Endometrium (tissue), 2 donors: ENCODE measurements at regions not wholly inside any gene's neighbourhood (a gene's known extent, or its start where the extent isn't known, plus 50 kb on each side); places are given as distances from the start of the nearest gene placed in this dataset.
A peak's percentile ranks its signal among the peaks of the same experiment; 100 is the strongest.

Experiments
- FAIRE-seq: peaks from 2 replicates; lab custom pipeline; 2012; peaks lifted over from hg19 to GRCh38; lab: Jason Lieb, UNC
- donor health status: control.
- donor health status: control.

DNA sequence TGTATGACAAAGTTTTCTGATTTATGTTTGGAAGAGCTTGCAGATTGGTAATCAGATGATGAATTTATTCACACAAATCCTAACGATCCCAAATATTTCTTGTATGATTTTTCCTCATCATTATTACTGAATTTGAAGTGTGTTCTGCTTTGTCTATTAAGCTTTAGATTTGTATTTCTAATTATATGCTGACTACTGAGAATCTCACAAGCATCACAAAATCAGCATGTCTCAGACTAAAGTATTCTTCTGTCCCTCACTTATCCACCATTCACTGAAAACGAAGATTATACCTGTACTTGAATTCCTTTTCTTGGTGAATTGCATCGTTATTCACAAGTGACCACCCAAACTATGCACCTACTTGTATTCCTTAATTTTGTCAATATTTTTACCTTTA lies 796.3 kb upstream of the MAP3K7 start:
- no peak for FAIRE-seq

DNA sequence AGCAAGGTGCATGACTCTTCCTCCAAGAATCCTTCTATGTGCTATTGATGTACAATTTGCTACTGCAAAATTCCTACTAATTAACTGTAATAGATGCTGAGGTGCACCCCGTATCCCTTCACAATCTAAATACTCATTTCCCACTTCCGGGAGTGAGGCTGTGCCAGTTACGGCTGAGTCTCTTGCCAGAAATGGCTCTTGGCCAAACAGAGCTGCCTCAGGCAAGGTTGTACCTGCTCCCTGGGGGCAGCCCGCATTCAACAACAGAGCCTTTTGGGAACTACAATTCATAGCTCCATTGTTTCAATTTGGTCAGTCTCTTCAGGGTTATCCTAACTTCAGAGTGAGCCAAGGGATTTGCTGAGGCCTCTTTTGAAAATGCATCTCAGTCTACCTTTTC lies 789.8 kb upstream of the MAP3K7 start:
- FAIRE-seq: no peak

DNA sequence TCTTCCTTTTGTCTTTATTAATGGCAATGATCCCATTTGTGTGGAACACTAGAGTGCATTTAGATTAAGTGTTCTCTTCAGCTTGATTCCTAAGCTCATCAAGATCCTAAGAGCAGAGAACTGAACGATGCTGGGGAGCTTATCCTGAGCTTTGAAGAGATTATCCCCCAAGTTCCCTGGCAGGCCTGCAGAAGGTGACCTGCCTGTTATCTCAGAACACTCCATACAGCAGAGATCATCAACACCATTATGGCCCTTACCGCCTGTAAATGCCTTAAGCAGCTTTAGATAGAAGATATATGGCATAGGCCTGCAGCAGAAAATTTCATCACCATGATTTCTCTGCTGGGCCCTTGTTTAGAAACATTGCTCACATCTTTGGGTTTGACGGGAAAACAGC lies 779.9 kb upstream of the MAP3K7 start:
- FAIRE-seq: no peak

DNA sequence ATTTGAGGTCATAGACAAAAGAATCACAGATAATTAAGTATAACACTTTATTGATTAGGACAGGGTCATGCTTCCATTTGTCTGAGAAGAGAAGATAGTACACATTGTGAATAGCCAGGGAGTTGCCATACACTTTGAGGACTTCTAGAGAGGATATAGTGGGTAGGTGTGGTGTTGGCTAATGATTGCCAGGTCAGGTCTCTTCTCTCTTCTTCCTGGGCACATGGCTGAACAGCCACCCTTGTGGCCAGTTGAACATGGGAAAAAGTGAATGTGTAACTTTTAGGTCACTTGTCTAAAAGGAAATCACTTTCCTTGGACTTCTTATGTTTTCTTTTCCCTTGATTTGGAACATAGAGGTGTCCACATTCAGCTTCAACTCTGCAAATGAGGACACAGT lies 772.1 kb upstream of the MAP3K7 start:
- FAIRE-seq: no peak

DNA sequence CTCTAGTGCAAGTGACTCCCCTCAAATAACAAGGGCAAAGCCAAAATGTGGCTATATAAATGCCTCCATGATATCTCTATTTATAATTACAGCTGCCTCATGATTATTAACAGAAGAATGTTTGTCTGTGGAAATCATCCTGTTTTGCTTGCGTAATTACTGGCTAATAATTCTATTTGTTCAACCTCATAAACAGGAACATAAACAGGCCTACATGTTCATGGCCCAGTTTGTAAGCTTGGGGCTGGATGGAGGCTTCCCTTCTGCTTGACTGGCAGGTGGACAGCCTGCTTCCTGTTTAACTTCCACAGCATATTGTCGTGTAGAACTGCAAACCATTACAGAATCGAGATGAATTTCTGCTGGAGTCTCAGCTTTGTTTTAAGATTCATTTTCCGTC lies 766.0 kb upstream of the MAP3K7 start:
- peak; percentile 90 for FAIRE-seq

DNA sequence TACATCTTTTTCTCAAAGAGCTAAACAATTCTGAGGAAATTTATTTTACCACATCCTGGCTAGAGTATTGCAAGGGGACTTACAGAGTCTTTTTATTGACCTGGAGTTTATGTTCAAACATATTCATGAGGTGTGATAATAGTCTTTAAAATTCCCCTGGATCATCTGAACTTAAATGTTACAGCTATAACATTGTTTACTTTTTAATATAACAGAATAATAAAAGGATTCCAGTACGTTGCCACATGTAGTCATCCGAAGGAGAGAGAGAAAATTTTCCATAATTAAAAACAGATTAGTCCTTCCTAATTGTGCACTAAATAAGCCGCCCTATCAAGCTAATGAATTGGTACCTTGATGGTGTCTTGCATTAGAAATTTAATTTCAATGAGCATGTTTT lies 765.4 kb upstream of the MAP3K7 start:
- peak; percentile 37 for FAIRE-seq

DNA sequence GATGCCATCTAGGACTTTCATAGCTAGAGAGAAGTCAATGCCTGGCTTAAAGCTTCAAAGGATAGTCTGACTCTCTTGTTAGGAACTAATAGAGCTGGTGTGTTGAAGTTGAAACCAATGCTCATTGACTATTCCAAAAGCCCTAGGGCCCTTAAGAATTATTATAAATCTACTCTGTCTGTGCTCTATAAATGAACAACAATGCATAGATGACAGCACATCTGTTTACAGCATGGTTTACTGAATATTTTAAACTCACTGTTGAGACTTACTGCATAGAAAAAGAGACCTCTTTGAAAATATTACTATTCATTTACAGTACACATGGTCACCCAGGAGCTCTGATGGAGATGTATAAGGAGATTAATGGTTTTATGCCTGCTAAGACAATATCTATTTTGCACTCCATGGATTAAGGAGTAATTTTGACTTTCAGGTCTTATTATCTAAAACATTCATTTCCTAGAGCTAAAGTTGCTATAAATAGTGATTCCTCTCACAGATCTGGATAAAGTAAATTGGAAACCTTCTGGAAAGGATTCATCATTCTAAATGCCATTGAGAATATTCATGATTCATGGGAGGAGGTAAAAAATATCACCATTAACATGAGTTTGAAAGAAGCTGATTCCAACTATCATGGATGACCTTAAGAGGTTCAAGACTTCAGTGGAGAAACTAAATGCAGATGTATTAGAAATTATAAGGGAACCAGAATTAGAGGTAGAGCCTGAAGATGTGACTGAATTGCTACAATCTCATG lies 763.5 kb upstream of the MAP3K7 start:
- FAIRE-seq: no peak

DNA sequence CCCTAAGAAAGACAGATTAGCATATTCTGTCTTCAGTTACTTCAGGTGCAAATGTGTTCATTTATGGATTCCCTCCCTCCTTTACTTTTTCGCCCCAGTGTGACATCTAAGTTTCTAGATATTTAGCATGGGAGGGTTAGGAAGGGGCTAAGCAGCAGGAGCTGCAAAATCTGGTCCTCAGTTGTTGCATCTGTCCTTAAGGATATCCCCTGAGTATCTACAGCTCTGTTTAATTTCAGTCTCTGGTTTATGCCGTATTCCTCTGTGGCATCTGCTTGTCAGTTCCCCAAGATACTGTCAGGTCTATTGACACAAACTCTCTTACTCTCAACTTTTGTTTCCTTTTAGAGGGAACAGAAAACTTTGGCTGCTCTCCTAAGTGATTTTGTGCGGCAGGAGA lies 754.6 kb upstream of the MAP3K7 start:
- FAIRE-seq: no peak

DNA sequence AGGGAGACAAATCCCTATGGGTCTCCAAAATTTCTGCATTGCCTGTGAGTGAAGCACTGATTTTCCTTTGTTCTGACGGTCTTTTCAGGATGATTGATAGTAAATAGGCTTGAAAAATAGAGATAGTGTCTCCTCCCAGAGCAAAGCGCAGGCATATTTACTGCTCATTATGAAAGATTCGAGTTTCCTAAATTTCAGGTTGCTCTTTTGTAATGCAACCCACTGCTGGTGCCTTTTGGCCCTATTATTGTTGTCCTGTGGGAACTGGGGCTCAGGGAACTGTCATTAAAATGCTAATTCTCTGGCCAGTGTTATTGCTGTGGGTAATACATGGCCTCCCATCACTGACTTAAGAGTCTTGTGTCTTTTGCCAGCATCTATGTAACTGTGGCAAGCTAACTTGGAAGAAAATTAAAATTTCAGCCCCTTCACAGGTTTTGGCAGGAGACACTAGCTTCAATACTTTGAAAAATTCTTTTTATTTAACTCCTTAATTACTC lies 754.1 kb upstream of the MAP3K7 start:
- FAIRE-seq: no peak

DNA sequence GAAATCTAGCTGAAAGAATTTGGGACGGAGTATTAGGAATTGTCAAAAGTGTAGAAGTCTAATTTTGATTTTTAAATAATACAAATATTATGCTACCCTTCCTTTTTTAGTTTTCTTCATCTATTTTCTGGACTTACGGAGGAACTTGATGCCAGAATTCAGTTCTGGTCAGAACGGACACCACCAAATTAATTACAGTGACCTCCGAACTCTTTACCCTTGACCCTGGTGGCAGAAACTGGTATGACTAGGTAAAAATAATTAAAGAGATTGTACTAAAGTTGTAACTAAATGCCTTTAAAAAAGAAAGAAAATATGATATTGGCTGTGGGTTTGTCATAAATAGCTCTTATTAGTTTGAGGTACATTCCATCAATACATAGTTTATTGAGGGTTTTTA lies 751.1 kb upstream of the MAP3K7 start:
- no peak for FAIRE-seq

DNA sequence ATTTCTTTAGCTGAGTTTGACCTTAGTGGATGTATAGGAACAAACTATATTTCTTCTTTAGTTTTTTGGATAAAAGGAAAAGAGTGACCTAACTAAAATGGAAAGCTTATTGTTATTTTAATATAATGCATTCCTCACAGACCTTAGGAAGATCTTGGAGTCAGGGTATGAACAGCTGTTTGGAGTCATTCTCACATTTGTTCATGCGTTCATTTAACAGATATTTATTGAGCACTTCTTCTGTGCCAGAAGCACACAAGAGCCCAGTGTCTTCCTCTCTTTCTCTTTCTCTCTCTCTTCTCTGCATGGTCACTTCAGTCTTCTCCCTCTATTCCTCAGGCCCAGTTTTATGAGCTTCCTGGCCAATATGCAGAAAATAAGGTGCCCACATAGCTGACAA lies 744.0 kb upstream of the MAP3K7 start:
- no peak for FAIRE-seq

DNA sequence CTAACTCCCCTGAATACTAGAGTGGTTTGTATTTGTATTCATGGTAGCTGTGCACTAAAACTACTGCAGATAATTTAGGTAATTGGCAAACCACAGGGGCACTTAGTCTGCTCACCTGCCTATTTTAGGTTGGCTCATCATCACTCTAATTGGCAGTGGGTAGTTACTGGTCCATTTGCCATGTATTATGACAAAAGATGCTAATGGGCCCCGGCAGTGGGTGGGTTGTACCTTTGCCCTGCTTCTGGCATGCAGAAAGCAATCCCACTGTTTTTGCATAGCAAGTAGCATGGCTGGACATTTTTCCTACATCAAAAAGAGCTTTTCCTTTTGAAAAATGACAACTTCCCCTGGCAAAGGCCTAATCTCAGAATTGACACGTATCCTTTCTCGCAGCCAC lies 741.4 kb upstream of the MAP3K7 start:
- FAIRE-seq: no peak

DNA sequence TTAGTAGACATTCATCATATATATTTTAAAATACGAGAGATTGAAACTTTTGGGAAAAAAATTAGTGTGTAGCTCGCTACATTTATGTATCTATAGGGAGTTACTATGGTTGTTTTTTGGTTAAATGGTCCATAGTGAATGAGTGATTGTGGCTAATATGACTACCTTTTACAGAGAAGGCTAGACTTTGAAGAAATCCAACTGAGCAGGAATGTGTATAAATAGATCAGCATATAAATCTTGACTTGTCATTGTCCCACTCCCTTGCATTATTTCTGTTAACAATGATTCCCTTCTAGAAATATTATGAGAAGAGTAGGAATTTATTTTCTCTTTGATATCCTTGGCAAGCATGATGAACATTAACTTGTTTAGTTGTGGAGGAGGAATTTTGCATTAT lies 737.8 kb upstream of the MAP3K7 start:
- FAIRE-seq: no peak

DNA sequence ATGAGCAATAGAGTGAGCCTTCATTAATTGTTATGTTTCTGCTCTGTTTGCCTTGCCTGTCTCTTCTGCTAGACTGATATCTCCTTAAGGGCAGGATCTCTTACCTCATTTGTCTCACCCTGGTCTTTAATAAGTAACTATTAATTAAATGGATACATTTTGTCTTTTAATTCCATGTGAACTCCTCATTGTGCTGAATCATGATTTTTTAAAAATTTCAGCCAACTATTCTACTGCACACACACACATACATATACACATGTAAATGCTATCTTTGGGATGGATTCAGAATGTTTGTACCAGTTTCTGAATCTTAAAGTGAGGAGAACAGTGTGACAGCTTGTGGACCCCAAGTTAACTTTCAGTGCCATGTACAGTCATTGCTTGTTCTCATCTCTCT lies 731.1 kb upstream of the MAP3K7 start:
- FAIRE-seq: no peak

DNA sequence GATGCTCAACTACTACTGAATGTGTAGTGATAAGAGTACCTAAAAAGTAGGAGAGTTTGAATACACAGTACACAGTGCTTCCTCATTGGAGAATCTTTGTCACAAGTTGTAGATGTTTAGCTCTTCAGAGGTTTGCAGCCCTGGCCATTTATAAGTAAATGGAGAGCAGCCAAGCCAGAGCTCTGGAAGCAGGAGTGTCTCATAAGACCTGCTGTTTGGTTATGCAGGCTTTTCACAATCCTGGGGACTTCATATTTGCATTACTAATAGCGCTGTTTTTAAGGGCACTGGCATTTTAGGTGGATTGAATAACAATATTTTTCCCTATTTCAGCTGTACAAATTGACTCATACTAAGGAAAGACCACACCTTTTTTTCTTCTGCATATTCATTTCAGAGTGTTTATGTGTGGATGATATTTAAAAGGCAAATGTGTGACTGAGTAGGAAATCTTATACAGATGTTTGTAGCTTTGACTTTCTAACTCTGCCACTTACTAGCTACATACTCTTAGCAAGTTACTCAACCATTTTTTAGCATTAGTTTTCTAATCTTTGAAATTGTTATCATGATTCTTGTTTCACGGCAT lies 730.5 kb upstream of the MAP3K7 start:
- FAIRE-seq: no peak

DNA sequence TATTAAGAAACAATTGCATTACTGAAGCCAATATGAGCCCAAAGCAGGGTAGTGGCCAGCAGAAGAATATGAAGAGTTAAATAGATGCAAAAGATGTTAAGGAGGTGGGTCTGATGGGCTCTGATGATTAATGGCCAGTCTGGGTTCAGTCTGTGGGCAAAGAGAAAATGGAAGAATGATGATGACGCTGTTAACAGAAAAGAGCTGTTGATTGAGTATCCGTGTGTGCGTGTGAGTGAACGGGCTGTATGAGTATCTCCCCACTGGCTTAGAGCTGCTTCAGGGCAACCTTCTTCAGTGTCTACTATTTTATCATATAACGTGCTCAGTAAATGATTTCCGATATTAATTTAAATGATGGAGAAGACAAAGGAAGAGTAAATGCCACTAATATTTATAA lies 723.3 kb upstream of the MAP3K7 start:
- FAIRE-seq: no peak

DNA sequence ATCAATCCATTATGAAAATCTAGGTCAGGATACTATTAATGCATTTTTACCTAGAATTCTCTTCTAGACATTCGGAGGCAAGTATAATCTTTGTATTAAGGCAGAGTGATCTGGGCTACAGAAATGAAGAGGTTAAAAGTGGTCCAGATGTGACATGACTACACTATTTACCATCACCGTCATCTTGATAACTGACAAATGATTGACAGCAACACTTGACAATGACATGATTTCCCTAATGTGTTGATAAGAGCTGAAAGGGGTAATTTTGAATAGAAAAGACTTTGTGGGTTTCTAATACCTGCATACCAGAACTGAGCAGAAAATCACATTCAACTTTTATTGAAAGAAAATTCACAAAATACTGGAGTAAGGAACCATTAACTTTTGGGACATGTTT lies 718.9 kb upstream of the MAP3K7 start:
- FAIRE-seq: no peak

DNA sequence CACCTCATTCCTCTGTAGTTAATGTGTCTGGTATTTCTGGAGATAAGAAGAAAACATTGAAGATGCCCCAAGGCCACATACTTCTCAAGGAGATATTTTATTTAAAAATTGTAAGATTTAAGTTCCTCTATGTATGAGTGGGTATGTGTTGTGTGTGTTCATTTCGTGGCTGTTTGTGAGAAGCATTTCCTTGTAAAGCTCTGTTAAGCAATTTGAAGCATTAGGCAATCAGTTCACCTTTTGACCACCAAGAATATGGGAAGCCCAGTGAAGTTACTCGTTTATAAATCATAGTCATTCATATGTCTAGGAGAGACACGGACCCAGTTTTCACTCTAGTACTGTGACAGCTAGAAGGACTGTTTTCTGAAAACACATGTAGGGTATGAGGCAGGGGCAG lies 717.6 kb upstream of the MAP3K7 start:
- FAIRE-seq: no peak

DNA sequence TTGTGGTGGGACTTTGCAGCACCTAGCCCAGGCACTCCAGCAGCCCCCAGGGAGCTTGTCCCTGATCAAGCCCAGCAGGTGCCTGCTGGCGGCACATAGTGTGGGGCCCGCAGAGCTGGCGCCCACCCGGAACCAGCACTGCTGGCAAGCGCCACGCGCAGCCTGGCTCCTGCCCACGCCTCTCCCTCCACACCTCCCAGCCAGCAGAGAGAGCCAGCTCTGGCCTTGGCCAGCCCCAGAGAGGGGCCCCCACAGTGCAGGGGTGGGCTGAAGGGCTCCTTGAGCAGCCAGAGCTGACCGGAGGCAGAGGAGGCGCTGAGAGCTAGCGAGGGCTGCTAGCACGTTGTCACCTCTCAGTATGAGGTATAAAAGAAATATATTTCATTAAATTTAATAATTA lies 716.5 kb upstream of the MAP3K7 start:
- FAIRE-seq: no peak

DNA sequence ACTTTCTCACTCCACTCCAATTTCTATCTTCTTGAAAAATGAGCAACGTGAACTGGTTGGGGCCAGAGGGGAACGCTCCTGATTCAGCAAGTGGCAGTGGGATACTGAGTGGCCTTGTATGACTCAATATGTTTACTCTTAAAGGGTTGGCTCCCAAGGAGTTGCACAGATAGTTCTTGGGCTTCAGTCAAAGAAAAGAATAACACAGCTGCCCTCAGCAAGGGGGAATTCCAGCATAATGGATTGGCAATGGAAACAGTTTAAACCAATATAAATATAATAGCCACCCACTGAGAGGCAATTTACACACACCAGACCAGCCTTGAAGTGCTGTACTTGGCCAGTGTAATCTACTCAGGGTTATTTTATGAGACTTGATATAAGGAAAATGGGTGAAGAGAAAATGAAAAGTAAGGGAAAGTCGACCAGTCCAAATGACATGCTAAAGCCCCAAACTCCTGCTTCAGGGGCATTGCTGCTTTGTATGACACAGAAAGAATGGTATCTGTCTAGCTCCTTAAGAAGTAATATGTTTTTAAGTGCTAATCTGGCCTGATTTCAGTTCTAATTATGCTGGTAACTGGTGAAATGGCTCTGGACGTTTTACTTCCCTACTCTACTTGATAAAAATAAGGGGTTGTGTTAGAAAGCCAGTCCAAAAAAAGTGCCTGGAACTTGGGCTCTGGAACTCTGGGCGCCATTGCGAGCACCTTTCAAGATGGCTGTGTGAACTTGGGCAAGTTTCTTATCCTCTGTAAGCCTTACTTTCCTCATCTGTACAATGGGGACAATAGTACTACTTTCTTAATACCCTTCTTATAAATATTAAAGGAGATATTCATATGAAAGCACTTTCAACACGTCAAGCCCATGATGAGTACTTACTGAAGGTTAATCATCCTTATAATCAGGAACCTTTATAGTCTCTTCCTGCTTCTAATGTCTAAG lies 712.9 kb upstream of the MAP3K7 start:
- FAIRE-seq: no peak

DNA sequence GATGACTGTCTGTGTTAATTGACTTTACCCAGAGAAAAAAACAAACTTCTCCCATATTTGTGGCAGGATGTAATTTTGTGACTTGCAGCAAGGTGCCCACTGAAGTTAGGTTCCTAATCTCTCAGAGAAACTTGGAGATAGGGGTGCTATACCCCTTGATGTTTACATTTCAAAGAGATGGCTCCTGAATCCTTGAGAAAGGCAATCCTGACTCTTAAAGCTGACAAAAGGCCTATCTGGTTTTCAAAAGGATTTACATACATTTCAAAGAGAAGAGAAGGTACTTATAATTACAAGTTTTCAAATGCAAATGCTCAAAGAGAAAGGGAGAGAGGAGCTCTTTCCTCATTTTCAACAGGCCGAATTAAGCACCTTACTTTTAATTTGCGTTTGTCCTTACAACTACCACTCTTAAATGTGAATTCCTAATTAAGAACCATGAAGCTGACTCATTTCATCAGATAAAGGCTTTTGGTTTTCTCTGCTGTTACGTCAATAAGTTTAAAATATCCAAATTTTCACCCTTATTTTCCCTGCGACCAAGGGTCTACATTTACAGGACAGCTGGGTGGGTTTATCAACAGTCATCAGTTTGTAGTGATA lies 711.8 kb upstream of the MAP3K7 start:
- FAIRE-seq: no peak

DNA sequence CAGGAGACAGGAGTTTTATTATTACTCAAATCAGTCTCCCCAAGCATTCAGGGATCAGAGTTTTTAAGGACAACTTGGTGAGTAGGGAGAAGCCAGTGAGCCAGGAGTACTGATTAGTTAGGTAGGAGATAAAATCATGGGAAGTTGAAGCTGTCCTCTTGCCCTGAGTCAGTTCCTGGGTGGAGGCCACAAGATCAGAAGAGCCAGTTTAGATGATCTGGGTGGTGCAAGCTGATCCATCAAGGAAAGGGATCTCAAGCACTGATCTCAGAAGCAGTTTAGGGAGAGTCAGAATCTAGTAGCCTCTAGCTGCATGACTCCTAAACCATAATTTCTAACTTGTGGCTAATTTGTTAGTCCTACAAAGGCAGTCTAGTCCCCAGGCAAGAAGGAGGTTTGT lies 706.5 kb upstream of the MAP3K7 start:
- FAIRE-seq: no peak

DNA sequence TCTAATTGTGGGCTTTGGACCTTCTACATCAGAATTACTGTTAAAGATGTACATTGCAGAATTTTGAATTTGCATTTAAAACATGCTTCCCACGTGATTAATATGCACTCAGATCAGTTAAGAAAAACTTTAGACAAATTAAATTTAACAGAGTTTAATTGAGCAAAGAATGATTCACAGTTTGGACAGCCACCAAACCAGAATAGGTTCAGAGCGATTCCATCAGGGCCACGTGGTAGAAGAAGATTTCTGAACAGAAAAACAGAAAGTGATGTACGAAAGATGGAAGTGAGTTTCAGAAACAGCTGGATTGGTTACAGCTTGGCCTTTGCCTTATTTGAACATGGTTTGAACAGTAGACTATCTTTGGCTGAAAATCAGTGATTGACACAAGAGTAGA lies 704.2 kb upstream of the MAP3K7 start:
- FAIRE-seq: no peak
